Activated B cell treated with CpG ODN at 0.5 μM for 24 hours (primary cell): ENCODE measurements at regions not wholly inside any gene's neighbourhood (a gene's known extent, or its start where the extent isn't known, plus 50 kb on each side); places are given as distances from the start of the nearest gene placed in this dataset.

Source experiments
- ATAC-seq: fragments of 200-7000 bp; cut with Tn5 transposase; one replicate; pipeline ENCODE4 v1.10.0; 2021; ENCODE audit warnings: low read depth, mild to moderate bottlenecking, moderate library complexity
- CTCF ChIA-PET: fragments of 350-600 bp; sonication (Branson Sonifier 250); formaldehyde crosslinking; loops from one replicate; lab custom pipeline; 2021; ENCODE audit warnings: antibody characterized with exemption; lab: Charles Lee
- POLR2A ChIA-PET: fragments of 350-600 bp; sonication (Branson Sonifier 250); formaldehyde crosslinking; loops from one replicate; lab custom pipeline; 2021; ENCODE audit warnings: antibody characterized with exemption; lab: Charles Lee
- DNase-seq: peaks from one replicate; pipeline ENCODE4 v3.0.0; 2022
- H3K27ac Mint-ChIP-seq: one replicate; pipeline ENCODE4 v1.8.0; 2020; ENCODE audit warnings: mixed read lengths
- H3K27me3 Mint-ChIP-seq: one replicate; pipeline ENCODE4 v1.8.0; 2021; ENCODE audit warnings: mixed read lengths
- H3K36me3 Mint-ChIP-seq: one replicate; pipeline ENCODE4 v1.8.0; 2021; ENCODE audit warnings: low read depth, mixed read lengths
- H3K4me1 Mint-ChIP-seq: one replicate; pipeline ENCODE4 v1.8.0; 2021; ENCODE audit warnings: mixed read lengths
- H3K4me3 Mint-ChIP-seq: one replicate; pipeline ENCODE4 v1.8.0; 2020; ENCODE audit warnings: mild to moderate bottlenecking, mixed read lengths
- H3K9me3 Mint-ChIP-seq: one replicate; pipeline ENCODE4 v1.8.0; 2020; ENCODE audit warnings: mixed read lengths
- CTCF ChIP-seq: fragments of 200-600 bp; IDR thresholded peaks from one replicate; pipeline ENCODE4 v1.8.0; 2022; ENCODE audit warnings: antibody characterized with exemption, mild to moderate bottlenecking
- intact Hi-C: fragments of 100-400 bp; cut with micrococcal nuclease; formaldehyde crosslinking; loops from one replicate; pipeline ENCODE4 v1.15.1; 2024

GRCh38 chr7:81583882-81584533 lies 185.8 kb downstream of the HGF start:
- Mint-ChIP-seq H3K27me3 (no peaks in the 10 kb centered on the region), H3K4me3 (no peak overlapping the region), H3K4me1 (no peaks in the 10 kb centered on the region), H3K27ac (no peak overlapping the region), H3K9me3 (no peaks in the 10 kb centered on the region), H3K36me3 (no peaks in the 10 kb centered on the region)
- DNase-seq: no peak
- no peak for TF ChIP-seq CTCF
- intact Hi-C loops: no loop called here
- POLR2A ChIA-PET: no interaction called here
- CTCF ChIA-PET: no interaction called here
- ATAC-seq: no peak

GRCh38 chr7:81583090-81583489 lies 186.8 kb downstream of the HGF start:
- Mint-ChIP-seq H3K27ac (no peak overlapping the region), H3K27me3 (no peaks in the 10 kb centered on the region), H3K9me3 (no peaks in the 10 kb centered on the region), H3K4me1 (no peaks in the 10 kb centered on the region), H3K4me3 (no peak overlapping the region), H3K36me3 (no peaks in the 10 kb centered on the region)
- ChIA-PET CTCF (no interaction called here), POLR2A (no interaction called here)
- ATAC-seq: no peak
- TF ChIP-seq CTCF: no peak
- DNase-seq: no peak
- intact Hi-C loops: no loop called here

GRCh38 chr7:81577642-81578340 lies 192.1 kb downstream of the HGF start:
- H3K9me3 Mint-ChIP-seq: peaks cover 3% of the 10 kb centered on the region
- ATAC-seq (no peak), DNase-seq (no peak)
- CTCF ChIA-PET: no interaction called here
- POLR2A ChIA-PET: no interaction called here
- H3K36me3 Mint-ChIP-seq: no peaks in the 10 kb centered on the region
- no peaks in the 10 kb centered on the region for H3K27me3 Mint-ChIP-seq
- no peak overlapping the region for H3K4me3 Mint-ChIP-seq
- no peak overlapping the region for H3K27ac Mint-ChIP-seq
- H3K4me1 Mint-ChIP-seq: no peaks in the 10 kb centered on the region
- intact Hi-C loops: no loop called here
- no peak for TF ChIP-seq CTCF

GRCh38 chr7:81574723-81575326 lies 195.0 kb downstream of the HGF start:
- no peak overlapping the region for H3K4me3 Mint-ChIP-seq
- CTCF ChIA-PET: no interaction called here
- TF ChIP-seq CTCF: no peak

GRCh38 chr7:81573932-81574331 lies 195.9 kb downstream of the HGF start:
- Mint-ChIP-seq H3K27me3 (no peaks in the 10 kb centered on the region), H3K9me3 (peaks cover 3% of the 10 kb centered on the region), H3K27ac (no peak overlapping the region), H3K36me3 (no peaks in the 10 kb centered on the region), H3K4me1 (no peaks in the 10 kb centered on the region), H3K4me3 (no peak overlapping the region)
- ChIA-PET POLR2A (no interaction called here), CTCF (no interaction called here)
- no peak for TF ChIP-seq CTCF
- ATAC-seq (no peak), DNase-seq (no peak)
- intact Hi-C loops: no loop called here

More at GRCh38 chr7:81574723-81575326, 195.0 kb downstream of the HGF start:
- Mint-ChIP-seq H3K9me3 (peaks cover 3% of the 10 kb centered on the region), H3K4me1 (no peaks in the 10 kb centered on the region), H3K36me3 (no peaks in the 10 kb centered on the region), H3K27ac (no peak overlapping the region), H3K27me3 (no peaks in the 10 kb centered on the region)
- ATAC-seq (no peak), DNase-seq (no peak)
- intact Hi-C loops: no loop called here
- POLR2A ChIA-PET: no interaction called here
